Thymus (tissue), 11 donors: ENCODE measurements at regions not wholly inside any gene's neighbourhood (a gene's known extent, or its start where the extent isn't known, plus 50 kb on each side); places are given as distances from the start of the nearest gene placed in this dataset.

Experiments used
- DNase-seq, 9 donors: peaks; one replicate each; pipeline ENCODE4 v3.0.0-alpha.2; 2013; ENCODE audit warnings: low spot score in 9 of 9, low read depth in 6 of 9, missing footprints in 1 of 9
- H3K27ac ChIP-seq, 2 donors: one replicate each; pipeline ENCODE4 v1.5.1; 2013; ENCODE audit warnings: control low read depth in 1 of 2, low read depth in 1 of 2, low read length in 1 of 2, mild to moderate bottlenecking in 1 of 2, moderate library complexity in 1 of 2
- H3K27me3 ChIP-seq, 2 donors: one replicate each; pipeline ENCODE4 v1.5.1; 2013; ENCODE audit warnings: low read length in 1 of 2; ENCODE audit not compliant: control insufficient read depth in 2 of 2, insufficient read depth in 1 of 2
- H3K36me3 ChIP-seq, 2 donors: one replicate each; pipeline ENCODE4 v1.5.1; 2013; ENCODE audit warnings: low read length in 1 of 2, mild to moderate bottlenecking in 1 of 2, moderate library complexity in 1 of 2; ENCODE audit not compliant: control insufficient read depth in 2 of 2, insufficient read depth in 2 of 2
- H3K4me1 ChIP-seq, 2 donors: one replicate each; pipeline ENCODE4 v1.5.1; 2013; ENCODE audit warnings: low read length in 2 of 2; ENCODE audit not compliant: control insufficient read depth in 2 of 2, insufficient read depth in 2 of 2
- H3K4me3 ChIP-seq, 2 donors: one replicate each; pipeline ENCODE4 v1.5.1; 2013; ENCODE audit warnings: low read length in 2 of 2, control low read depth in 1 of 2, mild to moderate bottlenecking in 1 of 2
- H3K9me3 ChIP-seq, 2 donors: one replicate each; pipeline ENCODE4 v1.5.1; 2013; ENCODE audit warnings: low read length in 1 of 2, mild to moderate bottlenecking in 1 of 2; ENCODE audit not compliant: control insufficient read depth in 2 of 2, insufficient read depth in 1 of 2
- WGBS: extraction: QIAGEN DNeasy Blood & Tissue Kit; methylation state at CpG from one replicate; pipeline ENCODE4 v1.1.7; 2013; 5-methylcytosine and 5-hydroxymethylcytosine counted together
- donor health status: healthy.

GRCh38 chr2:14828223-14828622, 195.7 kb downstream of the LRATD1 start:
- WGBS: 0% methylated on average over 1 of the region's 1 CpG
- Histone ChIP-seq H3K9me3 (no peaks in the 10 kb centered on the region), H3K4me3 (no peak overlapping the region), H3K27ac (no peak overlapping the region), H3K4me1 (no peaks in the 10 kb centered on the region), H3K36me3 (no peaks in the 10 kb centered on the region), H3K27me3 (no peaks in the 10 kb centered on the region)
- no peak for DNase-seq

DNA sequence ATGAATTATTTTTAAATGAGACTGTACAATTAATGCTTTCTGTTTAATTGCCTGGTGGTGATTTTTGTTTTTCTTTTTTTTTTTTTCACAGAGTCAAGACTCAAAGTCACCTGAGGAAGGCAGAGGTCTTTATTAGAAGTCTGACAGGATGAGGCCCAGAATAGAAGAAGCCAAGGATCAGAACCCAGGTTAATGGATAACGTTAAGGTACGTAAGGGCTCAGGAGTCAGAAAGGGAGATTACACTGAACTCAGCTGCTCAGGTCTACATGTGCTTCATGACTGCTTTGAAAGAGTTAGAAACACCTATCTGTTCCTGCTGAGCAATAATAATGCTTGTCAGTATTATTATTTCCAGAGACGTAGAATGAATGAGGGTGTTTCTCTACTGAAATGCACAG, 196.5 kb downstream of the LRATD1 start:
- Histone ChIP-seq H3K27me3 (no peaks in the 10 kb centered on the region), H3K4me3 (no peak overlapping the region), H3K36me3 (no peaks in the 10 kb centered on the region), H3K4me1 (no peaks in the 10 kb centered on the region), H3K27ac (no peak overlapping the region), H3K9me3 (no peaks in the 10 kb centered on the region)
- no peak for DNase-seq
- WGBS: 96% methylated on average over 3 of the region's 3 CpGs

- WGBS: 91% methylated on average over 3 of the region's 3 CpGs
Measured at GRCh38 chr2:14831458-14831857, 198.9 kb downstream of the LRATD1 start.

GRCh38 chr2:14843507-14844204, 211.1 kb downstream of the LRATD1 start:
- H3K27ac ChIP-seq: no peak overlapping the region
- no peak for DNase-seq
- H3K27me3 ChIP-seq: no peaks in the 10 kb centered on the region
- no peak overlapping the region for H3K4me3 ChIP-seq
- WGBS: 86% methylated on average over 5 of the region's 5 CpGs
- H3K36me3 ChIP-seq: no peaks in the 10 kb centered on the region
- peaks cover 0 to 10% of the 10 kb centered on the region in 2 donors for H3K9me3 ChIP-seq
- H3K4me1 ChIP-seq: no peaks in the 10 kb centered on the region

More at GRCh38 chr2:14831458-14831857, 198.9 kb downstream of the LRATD1 start:
- Histone ChIP-seq H3K27me3 (no peaks in the 10 kb centered on the region), H3K4me1 (no peaks in the 10 kb centered on the region), H3K27ac (no peak overlapping the region), H3K4me3 (no peak overlapping the region), H3K9me3 (no peaks in the 10 kb centered on the region), H3K36me3 (no peaks in the 10 kb centered on the region)
- no peak for DNase-seq

- H3K27ac ChIP-seq: no peak overlapping the region
- no peaks in the 10 kb centered on the region for H3K4me1 ChIP-seq
- 98% methylated on average over 2 of the region's 2 CpGs for WGBS
- H3K4me3 ChIP-seq: no peak overlapping the region
- H3K9me3 ChIP-seq: peaks cover 0 to 11% of the 10 kb centered on the region in 2 donors
- no peaks in the 10 kb centered on the region for H3K36me3 ChIP-seq
- H3K27me3 ChIP-seq: no peaks in the 10 kb centered on the region
- DNase-seq: no peak
Measured at GRCh38 chr2:14855751-14856150, 223.2 kb downstream of the LRATD1 start.

- Histone ChIP-seq H3K4me1 (no peaks in the 10 kb centered on the region), H3K27ac (no peak overlapping the region), H3K4me3 (no peak overlapping the region), H3K9me3 (no peaks in the 10 kb centered on the region), H3K27me3 (no peaks in the 10 kb centered on the region), H3K36me3 (no peaks in the 10 kb centered on the region)
- DNase-seq: no peak
- WGBS: 81% methylated on average over 3 of the region's 3 CpGs
Measured at GRCh38 chr2:14861181-14861580, 228.7 kb downstream of the LRATD1 start.

DNA sequence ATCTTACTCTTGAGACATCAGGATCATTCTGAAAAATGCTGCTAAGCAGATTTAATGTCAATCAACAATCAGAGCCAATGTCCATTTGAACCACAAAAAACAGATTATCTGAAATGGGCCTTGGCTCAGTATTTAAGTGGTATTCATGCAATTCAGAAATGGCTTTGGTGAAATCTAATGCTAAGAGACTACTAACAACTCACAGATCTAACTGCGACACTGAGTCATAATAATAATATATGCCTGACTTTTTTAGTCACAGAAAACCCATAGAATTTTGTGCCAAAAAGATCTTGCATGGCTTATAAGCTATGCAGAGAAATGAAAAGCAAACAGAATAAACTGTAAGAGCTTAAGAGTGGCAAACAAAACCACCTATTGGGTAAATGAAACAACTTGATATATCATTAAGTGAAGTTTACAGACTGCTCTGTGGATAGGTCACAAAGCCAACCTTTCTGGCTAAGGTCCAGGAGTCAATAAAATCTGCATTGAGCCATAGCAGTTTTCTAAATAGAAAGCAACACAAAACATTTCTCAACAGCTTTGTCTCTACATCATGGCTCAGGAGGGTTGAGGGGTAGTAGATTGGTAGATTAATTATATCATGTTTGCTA, 234.3 kb downstream of the LRATD1 start:
- Histone ChIP-seq H3K36me3 (no peaks in the 10 kb centered on the region), H3K4me3 (no peak overlapping the region), H3K27me3 (no peaks in the 10 kb centered on the region), H3K9me3 (no peaks in the 10 kb centered on the region), H3K4me1 (no peaks in the 10 kb centered on the region), H3K27ac (no peak overlapping the region)
- 90% methylated on average over 1 of the region's 1 CpG for WGBS
- no peak for DNase-seq

DNA sequence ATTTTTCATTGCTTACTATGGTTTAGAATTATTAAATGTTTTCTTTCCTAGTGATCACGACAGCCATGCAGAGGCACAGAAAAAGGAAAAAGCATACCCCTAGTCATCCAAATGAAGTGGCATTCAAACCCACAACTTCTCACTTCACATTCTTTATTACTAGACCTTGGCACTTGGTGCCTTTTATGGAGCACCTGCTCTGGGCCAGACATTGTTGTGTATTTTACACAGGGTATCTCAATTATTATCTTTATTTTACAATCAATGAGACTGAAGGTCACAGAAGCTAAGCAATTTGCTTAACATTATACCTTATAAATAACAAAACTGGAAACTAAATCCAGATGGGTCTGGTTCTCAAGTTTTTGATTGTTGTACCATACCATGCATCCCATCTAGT, 235.3 kb downstream of the LRATD1 start:
- Histone ChIP-seq H3K9me3 (peaks cover 0 to 4% of the 10 kb centered on the region in 2 donors), H3K27me3 (no peaks in the 10 kb centered on the region), H3K4me3 (no peak overlapping the region), H3K36me3 (no peaks in the 10 kb centered on the region), H3K27ac (no peak overlapping the region), H3K4me1 (no peaks in the 10 kb centered on the region)
- WGBS: 97% methylated on average over 1 of the region's 1 CpG
- no peak for DNase-seq

GRCh38 chr2:14872779-14873325, 240.3 kb downstream of the LRATD1 start:
- Histone ChIP-seq H3K4me1 (no peaks in the 10 kb centered on the region), H3K4me3 (no peak overlapping the region), H3K27ac (no peak overlapping the region), H3K27me3 (no peaks in the 10 kb centered on the region), H3K36me3 (no peaks in the 10 kb centered on the region), H3K9me3 (peaks cover 0 to 6% of the 10 kb centered on the region in 2 donors)
- DNase-seq: no peak
- 88% methylated on average over 17 of the region's 17 CpGs for WGBS
